ENCODE measurements at regions not wholly inside any gene's neighbourhood (a gene's known extent, or its start where the extent isn't known, plus 50 kb on each side); places are given as distances from the start of the nearest gene placed in this dataset.
"Not testable (repeated sequence)": the region's sequence is repeated elsewhere in the genome, so short reads cannot be mapped to it uniquely, and the experiment has no call there.

- DNase-seq (ENCODE audit: low spot score in 2 of 2): no peak
- no peaks in the 10 kb centered on the region for H3K36me3 Mint-ChIP-seq
- H3K9me3 Mint-ChIP-seq: no peaks in the 10 kb centered on the region
These were observed 343.4 kb upstream of the KITLG start for GRCh38 chr12:88923631-88924030.

DNA sequence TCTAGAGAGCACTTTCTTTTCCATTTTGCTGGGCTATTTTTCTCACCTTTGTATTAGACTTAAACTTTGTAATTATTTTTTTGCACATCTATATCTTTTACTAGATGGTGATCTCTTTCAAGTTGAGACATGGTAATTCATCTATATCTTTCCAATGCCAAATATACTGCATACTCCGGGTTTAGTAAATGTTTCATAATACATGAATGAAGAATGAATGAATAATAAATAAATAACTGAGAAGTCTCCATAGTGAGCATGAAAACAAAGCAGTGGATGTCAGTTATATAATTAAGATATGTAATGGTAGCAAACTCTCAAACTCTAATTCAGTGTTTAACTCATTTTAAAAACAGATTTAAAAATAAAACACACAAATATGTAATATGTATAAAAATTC is 342.5 kb upstream of the KITLG start:
- H3K4me1 Mint-ChIP-seq: no peaks in the 10 kb centered on the region
- H3K36me3 Mint-ChIP-seq: no peaks in the 10 kb centered on the region
- no peak overlapping the region for H3K27ac Mint-ChIP-seq
- DNase-seq (ENCODE audit: low spot score in 2 of 2) (no peak), ATAC-seq (no peak)
- H3K9me3 Mint-ChIP-seq: no peaks in the 10 kb centered on the region
- no peak overlapping the region for H3K4me3 Mint-ChIP-seq

More at GRCh38 chr12:88923631-88924030, 343.4 kb upstream of the KITLG start:
- Mint-ChIP-seq H3K4me3 (no peak overlapping the region), H3K4me1 (no peaks in the 10 kb centered on the region), H3K27ac (no peak overlapping the region)
- no peak for ATAC-seq

DNA sequence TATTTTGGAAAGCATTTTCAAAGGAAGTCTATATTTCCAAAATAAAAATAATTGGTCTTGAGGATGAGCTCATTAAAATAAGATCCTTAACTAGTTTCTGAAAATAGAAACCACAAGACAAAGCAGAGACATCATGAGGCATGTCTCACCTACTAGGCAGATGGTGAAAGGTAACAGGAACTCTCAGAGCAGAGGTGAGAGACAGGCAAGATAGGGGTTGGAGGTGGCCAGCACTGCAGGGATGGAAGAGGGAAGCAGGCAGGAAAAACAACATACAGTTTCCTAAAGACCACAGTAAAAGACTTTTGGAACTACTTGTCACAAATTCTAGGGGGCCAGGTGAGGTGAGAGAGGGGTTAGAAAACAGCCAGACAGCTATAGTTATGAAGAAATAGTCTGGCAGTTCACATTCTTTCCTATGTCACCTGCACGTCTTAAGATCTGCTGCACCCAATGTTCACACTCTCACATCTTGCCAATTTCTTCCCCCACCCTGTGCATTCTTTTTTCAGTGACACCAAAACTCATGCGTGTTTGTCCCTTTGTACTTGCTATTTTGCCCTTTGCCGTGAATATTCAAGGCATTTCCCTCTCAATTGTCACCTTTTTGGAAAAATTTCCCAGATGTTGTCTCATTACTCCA is 341.7 kb upstream of the KITLG start:
- Mint-ChIP-seq H3K4me1 (no peaks in the 10 kb centered on the region), H3K4me3 (no peak overlapping the region), H3K36me3 (no peaks in the 10 kb centered on the region), H3K9me3 (no peaks in the 10 kb centered on the region), H3K27ac (no peak overlapping the region)
- peak; percentile 34 for ATAC-seq
- no peak for DNase-seq (ENCODE audit: low spot score in 2 of 2)

GRCh38 chr12:88921434-88921833 is 341.2 kb upstream of the KITLG start:
- Mint-ChIP-seq H3K27ac (no peak overlapping the region), H3K9me3 (no peaks in the 10 kb centered on the region), H3K4me1 (no peaks in the 10 kb centered on the region), H3K4me3 (no peak overlapping the region), H3K36me3 (no peaks in the 10 kb centered on the region)
- DNase-seq (ENCODE audit: low spot score in 2 of 2) (no peak), ATAC-seq (no peak)

GRCh38 chr12:88918161-88918560 is 337.9 kb upstream of the KITLG start:
- Mint-ChIP-seq H3K36me3 (no peaks in the 10 kb centered on the region), H3K4me1 (no peaks in the 10 kb centered on the region), H3K4me3 (no peak overlapping the region), H3K9me3 (peaks cover 7% of the 10 kb centered on the region), H3K27ac (no peak overlapping the region)
- no peak for ATAC-seq
- DNase-seq (ENCODE audit: low spot score in 2 of 2): no peak

DNA sequence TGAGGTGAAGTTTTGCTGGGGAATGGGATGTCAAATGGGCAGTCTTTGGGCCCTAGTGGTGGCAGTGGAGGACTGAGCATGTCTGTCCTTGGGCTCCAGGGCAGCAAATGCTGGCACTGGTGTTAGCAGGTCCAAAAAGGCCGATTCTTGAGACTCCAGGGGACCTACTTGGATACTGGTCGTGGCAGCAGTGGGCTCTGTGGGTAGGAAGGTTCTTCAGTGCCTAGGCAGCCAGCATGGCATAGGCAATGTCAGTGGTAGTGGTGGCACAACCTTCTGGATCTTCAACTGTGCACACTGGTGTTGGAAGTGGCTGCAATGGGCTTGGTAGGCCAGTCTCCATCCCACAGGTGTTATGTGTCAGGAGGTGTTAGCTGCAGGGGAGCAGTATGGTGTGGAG is 334.7 kb upstream of the KITLG start:
- no peak overlapping the region for H3K4me3 Mint-ChIP-seq
- no peaks in the 10 kb centered on the region for H3K4me1 Mint-ChIP-seq
- ATAC-seq: no peak
- peaks cover 8% of the 10 kb centered on the region for H3K9me3 Mint-ChIP-seq
- DNase-seq (ENCODE audit: low spot score in 2 of 2): no peak
- no peaks in the 10 kb centered on the region for H3K36me3 Mint-ChIP-seq
- H3K27ac Mint-ChIP-seq: no peak overlapping the region

DNA sequence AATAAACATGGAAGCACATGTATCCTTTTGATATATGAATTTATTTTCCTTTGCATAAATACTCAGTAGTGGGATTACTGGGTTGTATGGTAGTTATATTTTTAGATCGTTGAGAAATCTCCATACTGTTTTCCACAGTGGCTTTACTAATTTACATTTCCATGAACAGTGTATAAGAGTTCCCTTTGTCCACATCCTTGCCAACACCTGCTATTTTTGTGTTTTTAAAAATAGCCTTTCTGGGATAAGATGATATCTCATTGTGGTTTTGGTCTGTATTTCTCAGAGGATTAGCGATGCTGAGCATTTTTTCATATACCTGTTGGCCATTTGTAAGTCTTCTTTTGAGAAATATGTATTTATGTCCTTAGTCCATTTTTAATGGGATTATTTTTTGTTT is 329.2 kb upstream of the KITLG start:
- Mint-ChIP-seq H3K4me1 (no peaks in the 10 kb centered on the region), H3K4me3 (no peak overlapping the region), H3K9me3 (peaks cover 6% of the 10 kb centered on the region), H3K27ac (no peak overlapping the region), H3K36me3 (no peaks in the 10 kb centered on the region)
- DNase-seq (ENCODE audit: low spot score in 2 of 2) (no peak), ATAC-seq (no peak)

GRCh38 chr12:88908345-88908744 is 328.1 kb upstream of the KITLG start:
- ATAC-seq (no peak), DNase-seq (ENCODE audit: low spot score in 2 of 2) (no peak)
- H3K4me3 Mint-ChIP-seq: no peak overlapping the region

DNA sequence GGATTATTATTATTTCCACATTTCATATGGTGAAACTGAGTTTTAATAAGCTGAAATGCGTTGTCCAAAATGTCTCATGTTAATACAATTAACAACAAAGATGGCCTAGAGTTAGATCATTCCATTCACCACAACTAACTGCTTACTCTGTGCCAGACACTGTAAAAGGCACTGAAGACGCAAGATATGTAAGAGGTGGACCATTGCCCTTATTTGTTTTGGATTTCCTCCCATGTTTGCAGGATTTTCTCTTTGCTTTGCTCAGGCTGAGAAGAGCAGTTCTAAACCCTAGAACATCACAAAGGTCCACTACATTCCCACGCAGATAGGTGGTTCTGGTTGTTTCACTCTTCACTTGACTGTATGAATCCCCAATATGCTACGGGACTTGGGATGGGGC is 324.4 kb upstream of the KITLG start:
- H3K36me3 Mint-ChIP-seq: no peaks in the 10 kb centered on the region
- no peak for DNase-seq (ENCODE audit: low spot score in 2 of 2)
- no peak overlapping the region for H3K4me3 Mint-ChIP-seq
- no peaks in the 10 kb centered on the region for H3K4me1 Mint-ChIP-seq
- no peak for ATAC-seq
- H3K27ac Mint-ChIP-seq: no peak overlapping the region
- H3K9me3 Mint-ChIP-seq: peaks cover 2% of the 10 kb centered on the region

More at GRCh38 chr12:88908345-88908744, 328.1 kb upstream of the KITLG start:
- Mint-ChIP-seq H3K9me3 (peaks cover 4% of the 10 kb centered on the region), H3K27ac (no peak overlapping the region), H3K4me1 (no peaks in the 10 kb centered on the region), H3K36me3 (no peaks in the 10 kb centered on the region)

GRCh38 chr12:88903333-88903732 is 323.1 kb upstream of the KITLG start:
- Mint-ChIP-seq H3K9me3 (peaks cover 2% of the 10 kb centered on the region), H3K27ac (no peak overlapping the region), H3K4me1 (no peaks in the 10 kb centered on the region), H3K4me3 (no peak overlapping the region), H3K36me3 (no peaks in the 10 kb centered on the region)
- DNase-seq (ENCODE audit: low spot score in 2 of 2): no peak
- ATAC-seq: no peak

DNA sequence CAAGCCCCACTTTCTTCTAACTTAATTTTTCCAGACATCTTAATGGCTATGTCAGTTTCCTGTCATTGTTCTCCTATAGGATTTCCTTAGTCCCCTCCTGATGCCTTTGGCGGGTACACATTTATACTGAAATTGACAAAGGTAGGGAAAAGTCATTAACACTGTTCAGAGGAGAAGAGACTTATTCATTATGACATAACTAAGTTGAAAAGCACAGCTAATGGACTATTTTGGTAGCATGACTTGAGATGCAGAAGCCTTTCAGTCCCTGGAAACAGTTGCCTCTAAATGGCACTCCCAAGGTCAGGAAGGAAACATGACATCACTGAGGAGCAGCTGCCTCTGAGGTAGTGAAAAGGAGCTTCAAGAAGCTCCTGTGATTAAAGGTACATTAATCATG is 317.5 kb upstream of the KITLG start:
- ATAC-seq (no peak), DNase-seq (ENCODE audit: low spot score in 2 of 2) (no peak)
- Mint-ChIP-seq H3K36me3 (no peaks in the 10 kb centered on the region), H3K27ac (no peak overlapping the region), H3K4me3 (no peak overlapping the region), H3K4me1 (no peaks in the 10 kb centered on the region), H3K9me3 (no peaks in the 10 kb centered on the region)

DNA sequence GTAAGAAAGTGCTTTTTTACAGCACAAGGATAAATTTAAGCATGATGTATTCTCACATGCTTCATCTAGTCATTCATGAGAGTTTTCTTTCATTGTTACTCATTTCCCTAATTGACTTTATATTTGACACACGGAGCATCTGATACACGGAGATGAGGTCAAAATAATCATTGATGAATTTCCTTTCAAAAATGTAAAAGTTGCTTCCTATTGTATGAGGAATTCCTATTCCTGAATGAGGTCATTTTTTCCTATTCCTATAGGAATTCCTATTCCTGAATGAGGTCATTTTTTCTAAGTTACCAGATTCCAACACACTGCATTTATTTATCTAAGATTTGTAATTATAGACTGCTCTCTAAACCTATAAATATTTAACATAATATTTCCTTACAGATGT is 316.7 kb upstream of the KITLG start:
- no peak overlapping the region for H3K27ac Mint-ChIP-seq
- no peak overlapping the region for H3K4me3 Mint-ChIP-seq
- no peaks in the 10 kb centered on the region for H3K4me1 Mint-ChIP-seq
- no peaks in the 10 kb centered on the region for H3K9me3 Mint-ChIP-seq
- DNase-seq (ENCODE audit: low spot score in 2 of 2) (no peak), ATAC-seq (no peak)
- H3K36me3 Mint-ChIP-seq: no peaks in the 10 kb centered on the region

DNA sequence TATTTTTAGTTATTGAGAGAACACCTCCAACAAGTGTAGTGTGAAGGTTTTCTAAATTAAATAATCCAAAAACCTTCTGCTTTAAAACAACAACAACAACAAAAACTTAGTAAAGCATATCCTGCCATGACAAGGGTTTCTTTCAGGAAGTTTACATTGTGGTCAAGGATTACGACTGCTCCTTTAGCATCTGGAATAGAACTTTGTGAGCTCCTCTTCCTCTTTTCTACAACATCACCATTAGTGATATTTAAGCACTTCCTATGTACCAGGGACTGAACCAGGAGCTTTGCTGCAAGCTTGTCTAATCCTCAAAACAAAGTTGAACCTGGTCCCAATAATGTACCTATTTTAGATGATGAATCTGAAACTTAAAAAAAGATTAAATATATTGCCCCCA is 315.4 kb upstream of the KITLG start:
- Mint-ChIP-seq H3K9me3 (no peaks in the 10 kb centered on the region), H3K4me3 (no peak overlapping the region), H3K36me3 (no peaks in the 10 kb centered on the region), H3K27ac (no peak overlapping the region), H3K4me1 (no peaks in the 10 kb centered on the region)
- DNase-seq (ENCODE audit: low spot score in 2 of 2) (no peak), ATAC-seq (no peak)

GRCh38 chr12:88893801-88894200 is 313.5 kb upstream of the KITLG start:
- Mint-ChIP-seq H3K27ac (no peak overlapping the region), H3K4me3 (no peak overlapping the region), H3K4me1 (no peaks in the 10 kb centered on the region), H3K9me3 (no peaks in the 10 kb centered on the region), H3K36me3 (no peaks in the 10 kb centered on the region)
- DNase-seq (ENCODE audit: low spot score in 2 of 2) (no peak), ATAC-seq (no peak)

DNA sequence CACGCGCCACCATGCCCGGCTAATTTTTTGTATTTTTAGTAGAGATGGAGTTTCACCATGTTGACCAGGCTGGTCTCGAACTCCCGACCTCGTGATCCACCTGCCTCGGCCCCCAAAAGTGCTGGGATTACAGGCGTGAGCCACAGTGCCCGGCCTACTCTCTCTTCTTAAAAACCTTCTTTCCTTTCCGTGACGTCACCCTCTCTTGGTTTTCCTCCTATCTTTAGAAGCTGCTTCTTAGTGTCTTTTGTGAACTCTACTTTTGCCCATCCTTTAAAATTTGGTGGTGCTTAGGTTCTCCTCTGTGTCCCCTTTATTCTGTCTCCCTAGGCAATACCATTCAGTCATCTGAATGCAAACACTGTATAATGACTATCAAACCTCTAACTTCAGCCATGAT is 311.2 kb upstream of the KITLG start:
- ATAC-seq; H3K9me3 Mint-ChIP-seq; H3K27ac Mint-ChIP-seq; H3K36me3 Mint-ChIP-seq; DNase-seq (ENCODE audit: low spot score in 2 of 2); H3K4me3 Mint-ChIP-seq; H3K4me1 Mint-ChIP-seq: not testable (repeated sequence)

- no peaks in the 10 kb centered on the region for H3K36me3 Mint-ChIP-seq
- no peaks in the 10 kb centered on the region for H3K4me1 Mint-ChIP-seq
- ATAC-seq (no peak), DNase-seq (ENCODE audit: low spot score in 2 of 2) (no peak)
- H3K4me3 Mint-ChIP-seq: no peak overlapping the region
- no peaks in the 10 kb centered on the region for H3K9me3 Mint-ChIP-seq
- no peak overlapping the region for H3K27ac Mint-ChIP-seq
These were observed 309.2 kb upstream of the KITLG start for GRCh38 chr12:88889326-88890110.
